ENCODE measurements at regions not wholly inside any gene's neighbourhood (a gene's known extent, or its start where the extent isn't known, plus 50 kb on each side); places are given as distances from the start of the nearest gene placed in this dataset.

DNA sequence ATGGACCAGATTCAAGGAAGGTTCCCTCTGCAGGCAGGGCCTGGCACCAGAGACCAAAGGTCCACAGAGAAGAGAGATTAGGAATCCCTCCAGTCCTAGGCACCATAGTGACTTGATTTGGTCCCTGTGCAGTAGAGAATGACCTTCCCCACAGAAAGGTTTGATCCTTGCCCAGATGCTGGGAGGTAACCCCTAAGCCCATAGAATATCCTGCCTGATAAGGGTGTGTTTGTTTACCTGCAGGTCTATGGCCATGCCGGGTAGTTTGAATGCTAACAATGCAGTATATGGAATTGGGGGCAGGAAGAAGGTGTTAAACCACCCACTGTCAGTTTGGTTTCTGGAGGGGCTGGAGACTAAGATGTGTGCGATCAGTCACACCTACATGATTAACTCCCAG is 57.1 kb upstream of the NFASC start:
- TF ChIP-seq EP300 (IDR thresholded peaks at IDR 0.05; ENCODE audit: borderline replicate concordance), result no peak
- TF ChIP-seq NFIC (IDR thresholded peaks at IDR 0.05), result no peak
- TF ChIP-seq CREB1 (IDR thresholded peaks at IDR 0.05; ENCODE audit: low read depth), result no peak
- TF ChIP-seq YY1 (IDR thresholded peaks at IDR 0.05; ENCODE audit: low read depth), result no peak
- no peak for TF ChIP-seq TAF1 (IDR thresholded peaks at IDR 0.05; ENCODE audit: low read depth)
- no peak for TF ChIP-seq RAD21 (IDR thresholded peaks at IDR 0.05; ENCODE audit: low read depth)
- TF ChIP-seq, protein P1, sequence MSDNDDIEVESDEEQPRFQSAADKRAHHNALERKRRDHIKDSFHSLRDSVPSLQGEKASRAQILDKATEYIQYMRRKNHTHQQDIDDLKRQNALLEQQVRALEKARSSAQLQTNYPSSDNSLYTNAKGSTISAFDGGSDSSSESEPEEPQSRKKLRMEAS (IDR thresholded peaks at IDR 0.05), result no peak
- TF ChIP-seq EGR1 (IDR thresholded peaks at IDR 0.05), result no peak
- TF ChIP-seq TCF12 (IDR thresholded peaks at IDR 0.05; ENCODE audit: low read depth), result no peak

DNA sequence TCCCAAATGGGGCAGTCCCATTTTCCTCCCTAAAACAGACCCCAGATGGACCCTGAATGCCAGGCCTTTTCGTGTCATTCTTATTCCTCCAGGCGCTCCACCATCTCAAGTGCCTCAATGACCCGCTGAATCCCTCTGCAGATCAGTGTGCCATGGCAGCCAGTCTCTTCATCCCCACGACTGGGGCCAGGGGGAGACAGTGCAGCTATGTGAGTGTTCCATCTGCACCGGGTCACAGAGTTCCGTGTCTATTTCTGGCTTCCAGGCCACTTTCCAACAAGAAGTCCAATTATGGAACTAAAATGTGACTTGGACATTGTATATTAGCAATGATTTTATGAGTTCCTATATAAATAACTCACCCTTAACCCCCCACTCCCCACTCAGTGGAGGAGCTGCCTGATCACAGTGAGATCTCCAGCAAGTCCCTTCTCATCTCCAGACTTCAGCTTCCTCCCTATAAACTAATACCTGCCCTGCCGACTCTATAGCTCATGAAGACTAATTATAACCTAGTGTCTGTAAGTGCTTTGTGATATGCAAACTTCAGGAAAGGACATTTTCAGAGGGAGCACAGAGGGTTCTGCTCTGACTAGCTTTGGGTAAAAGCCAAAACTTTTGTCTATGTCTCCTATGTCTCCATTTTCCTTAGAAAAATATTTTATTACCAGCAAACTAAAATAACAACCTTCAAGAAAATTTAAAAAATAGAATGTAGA is 56.3 kb upstream of the NFASC start:
- TF ChIP-seq FOXM1 (IDR thresholded peaks at IDR 0.05; ENCODE audit: borderline replicate concordance, low read depth) (no peak), EP300 (IDR thresholded peaks at IDR 0.05; ENCODE audit: borderline replicate concordance) (no peak), CEBPB (IDR thresholded peaks at IDR 0.05) (no peak), TEAD4 (IDR thresholded peaks at IDR 0.05) (no peak), CREB1 (IDR thresholded peaks at IDR 0.05; ENCODE audit: low read depth) (no peak)
- TF ChIP-seq, protein P2, sequence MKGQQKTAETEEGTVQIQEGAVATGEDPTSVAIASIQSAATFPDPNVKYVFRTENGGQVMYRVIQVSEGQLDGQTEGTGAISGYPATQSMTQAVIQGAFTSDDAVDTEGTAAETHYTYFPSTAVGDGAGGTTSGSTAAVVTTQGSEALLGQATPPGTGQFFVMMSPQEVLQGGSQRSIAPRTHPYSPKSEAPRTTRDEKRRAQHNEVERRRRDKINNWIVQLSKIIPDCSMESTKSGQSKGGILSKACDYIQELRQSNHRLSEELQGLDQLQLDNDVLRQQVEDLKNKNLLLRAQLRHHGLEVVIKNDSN (IDR thresholded peaks at IDR 0.05), result no peak

DNA sequence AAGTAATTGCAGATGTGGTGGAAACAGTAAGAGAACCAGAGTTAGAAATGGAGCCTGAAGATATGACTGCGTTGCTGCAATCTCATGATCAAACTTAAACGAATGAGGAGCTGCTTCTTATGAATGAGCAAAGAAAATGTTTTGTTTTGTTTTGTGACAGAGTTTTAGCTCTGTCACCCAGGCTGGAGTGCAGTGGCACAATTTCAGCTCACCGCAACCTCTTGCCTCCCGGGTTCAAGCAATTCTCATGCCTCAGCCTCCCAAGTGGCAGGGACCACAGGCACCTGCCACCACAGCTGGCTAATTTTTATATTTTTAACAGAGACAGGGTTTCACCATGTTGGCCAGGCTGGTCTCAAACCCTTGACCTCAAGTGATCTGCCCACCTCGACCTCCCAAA is 53.3 kb upstream of the NFASC start:
- TF ChIP-seq FOXM1 (IDR thresholded peaks at IDR 0.05; ENCODE audit: borderline replicate concordance, low read depth), result no peak
- no peak for TF ChIP-seq ZBTB7A (IDR thresholded peaks at IDR 0.05; ENCODE audit: low read depth)
- no peak for TF ChIP-seq TCF12 (IDR thresholded peaks at IDR 0.05; ENCODE audit: low read depth)
- TF ChIP-seq CREB1 (IDR thresholded peaks at IDR 0.05; ENCODE audit: low read depth), result no peak
- TF ChIP-seq, protein P1 (IDR thresholded peaks at IDR 0.05), result no peak
- no peak for TF ChIP-seq EGR1 (IDR thresholded peaks at IDR 0.05)
- TF ChIP-seq, protein P2 (IDR thresholded peaks at IDR 0.05), result no peak
- TF ChIP-seq, protein P3, sequence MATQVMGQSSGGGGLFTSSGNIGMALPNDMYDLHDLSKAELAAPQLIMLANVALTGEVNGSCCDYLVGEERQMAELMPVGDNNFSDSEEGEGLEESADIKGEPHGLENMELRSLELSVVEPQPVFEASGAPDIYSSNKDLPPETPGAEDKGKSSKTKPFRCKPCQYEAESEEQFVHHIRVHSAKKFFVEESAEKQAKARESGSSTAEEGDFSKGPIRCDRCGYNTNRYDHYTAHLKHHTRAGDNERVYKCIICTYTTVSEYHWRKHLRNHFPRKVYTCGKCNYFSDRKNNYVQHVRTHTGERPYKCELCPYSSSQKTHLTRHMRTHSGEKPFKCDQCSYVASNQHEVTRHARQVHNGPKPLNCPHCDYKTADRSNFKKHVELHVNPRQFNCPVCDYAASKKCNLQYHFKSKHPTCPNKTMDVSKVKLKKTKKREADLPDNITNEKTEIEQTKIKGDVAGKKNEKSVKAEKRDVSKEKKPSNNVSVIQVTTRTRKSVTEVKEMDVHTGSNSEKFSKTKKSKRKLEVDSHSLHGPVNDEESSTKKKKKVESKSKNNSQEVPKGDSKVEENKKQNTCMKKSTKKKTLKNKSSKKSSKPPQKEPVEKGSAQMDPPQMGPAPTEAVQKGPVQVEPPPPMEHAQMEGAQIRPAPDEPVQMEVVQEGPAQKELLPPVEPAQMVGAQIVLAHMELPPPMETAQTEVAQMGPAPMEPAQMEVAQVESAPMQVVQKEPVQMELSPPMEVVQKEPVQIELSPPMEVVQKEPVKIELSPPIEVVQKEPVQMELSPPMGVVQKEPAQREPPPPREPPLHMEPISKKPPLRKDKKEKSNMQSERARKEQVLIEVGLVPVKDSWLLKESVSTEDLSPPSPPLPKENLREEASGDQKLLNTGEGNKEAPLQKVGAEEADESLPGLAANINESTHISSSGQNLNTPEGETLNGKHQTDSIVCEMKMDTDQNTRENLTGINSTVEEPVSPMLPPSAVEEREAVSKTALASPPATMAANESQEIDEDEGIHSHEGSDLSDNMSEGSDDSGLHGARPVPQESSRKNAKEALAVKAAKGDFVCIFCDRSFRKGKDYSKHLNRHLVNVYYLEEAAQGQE (IDR thresholded peaks at IDR 0.05; ENCODE audit: low read depth), result no peak
- no peak for TF ChIP-seq EP300 (IDR thresholded peaks at IDR 0.05; ENCODE audit: borderline replicate concordance)

DNA sequence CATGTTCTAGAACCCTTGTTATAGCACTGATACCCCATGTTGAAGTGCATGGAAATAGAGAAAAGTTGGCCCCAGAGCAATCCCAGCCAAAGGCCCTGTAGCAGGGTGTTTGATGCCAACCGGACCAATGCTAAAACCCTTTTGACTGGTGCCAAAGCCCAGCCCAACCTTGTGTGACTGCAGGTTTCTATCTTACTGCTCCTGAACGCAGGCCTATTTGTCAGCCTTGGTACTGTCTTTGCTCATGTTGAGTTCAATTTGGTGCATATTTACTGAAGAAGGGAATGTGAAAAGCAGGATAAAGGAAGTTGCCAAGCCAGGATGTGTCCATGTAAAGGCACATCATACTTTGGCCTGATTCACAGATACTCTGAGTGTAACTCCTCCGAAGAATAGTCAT is 51.7 kb upstream of the NFASC start:
- TF ChIP-seq YY1 (IDR thresholded peaks at IDR 0.05; ENCODE audit: low read depth) (no peak), TAF1 (IDR thresholded peaks at IDR 0.05; ENCODE audit: low read depth) (no peak), EP300 (IDR thresholded peaks at IDR 0.05; ENCODE audit: borderline replicate concordance) (no peak), FOXM1 (IDR thresholded peaks at IDR 0.05; ENCODE audit: borderline replicate concordance, low read depth) (no peak), RAD21 (IDR thresholded peaks at IDR 0.05; ENCODE audit: low read depth) (no peak)
- TF ChIP-seq, protein P1 (IDR thresholded peaks at IDR 0.05), result no peak

DNA sequence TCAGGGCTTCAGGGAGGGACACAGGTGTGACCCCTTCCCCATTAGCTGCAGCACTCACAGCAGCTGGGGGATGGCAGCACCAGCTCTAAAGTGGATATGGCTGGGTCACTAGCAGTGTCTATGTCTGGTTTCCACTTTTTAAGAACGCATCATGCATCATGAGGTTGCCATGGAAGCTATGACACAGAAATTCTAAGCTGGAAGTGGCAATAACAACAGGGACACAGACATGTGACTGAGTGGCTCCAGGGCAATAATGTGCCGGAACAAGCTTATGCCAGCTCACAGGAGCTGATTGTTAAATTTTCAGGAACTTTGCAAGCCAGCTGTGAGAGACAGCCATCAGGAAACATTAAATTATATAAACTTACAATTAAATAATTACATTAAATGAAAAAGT is 51.2 kb upstream of the NFASC start:
- TF ChIP-seq, protein P1 (IDR thresholded peaks at IDR 0.05), result no peak
- no peak for TF ChIP-seq CREB1 (IDR thresholded peaks at IDR 0.05; ENCODE audit: low read depth)
- TF ChIP-seq ZBTB7A (IDR thresholded peaks at IDR 0.05; ENCODE audit: low read depth), result no peak
- TF ChIP-seq TAF1 (IDR thresholded peaks at IDR 0.05; ENCODE audit: low read depth), result no peak
- TF ChIP-seq, protein P3 (IDR thresholded peaks at IDR 0.05; ENCODE audit: low read depth), result no peak
- no peak for TF ChIP-seq RAD21 (IDR thresholded peaks at IDR 0.05; ENCODE audit: low read depth)
- TF ChIP-seq, protein P2 (IDR thresholded peaks at IDR 0.05), result no peak
- TF ChIP-seq TCF12 (IDR thresholded peaks at IDR 0.05; ENCODE audit: low read depth), result no peak
- no peak for TF ChIP-seq CEBPB (IDR thresholded peaks at IDR 0.05)
- TF ChIP-seq EP300 (IDR thresholded peaks at IDR 0.05; ENCODE audit: borderline replicate concordance), result no peak
- TF ChIP-seq NFIC (IDR thresholded peaks at IDR 0.05), result no peak
- TF ChIP-seq FOXM1 (IDR thresholded peaks at IDR 0.05; ENCODE audit: borderline replicate concordance, low read depth), result no peak
- no peak for TF ChIP-seq EGR1 (IDR thresholded peaks at IDR 0.05)
- no peak for TF ChIP-seq YY1 (IDR thresholded peaks at IDR 0.05; ENCODE audit: low read depth)
- no peak for TF ChIP-seq TEAD4 (IDR thresholded peaks at IDR 0.05)

Measured in Ishikawa (cell line).